D721Med (cell line): ENCODE measurements at regions not wholly inside any gene's neighbourhood (a gene's known extent, or its start where the extent isn't known, plus 50 kb on each side); places are given as distances from the start of the nearest gene placed in this dataset.

Experiments
- DNase-seq: peaks from one replicate; pipeline ENCODE4 v3.0.0; 2011; ENCODE audit warnings: low spot score; ENCODE audit not compliant: insufficient read length
- FAIRE-seq: peaks from 2 replicates; lab custom pipeline; 2011; peaks lifted over from hg19 to GRCh38; lab: Jason Lieb, UNC
- CTCF ChIP-seq: IDR thresholded peaks from 2 replicates; pipeline ENCODE4 v1.5.1; 2012; ENCODE audit warnings: mild to moderate bottlenecking, control low read depth; ENCODE audit not compliant: insufficient read depth; ENCODE audit errors: missing control alignments

GRCh38 chr16:31697744-31698125, 170.0 kb downstream of the AHSP start:
- no peak for TF ChIP-seq CTCF
- FAIRE-seq (no peak), DNase-seq (no peak)

- FAIRE-seq (no peak), DNase-seq (no peak)
- no peak for TF ChIP-seq CTCF
Observed at GRCh38 chr16:31698901-31699300, 171.2 kb downstream of the AHSP start.

GRCh38 chr16:31699601-31700000, 171.9 kb downstream of the AHSP start:
- no peak for TF ChIP-seq CTCF
- FAIRE-seq (no peak), DNase-seq (no peak)

GRCh38 chr16:31700200-31700529, 172.5 kb downstream of the AHSP start:
- TF ChIP-seq CTCF, result no peak

GRCh38 chr16:31700530-31701388, 172.8 kb upstream of the ZNF267 start:
- FAIRE-seq (no peak), DNase-seq (no peak)
- peak; percentile 7 for TF ChIP-seq CTCF

More at GRCh38 chr16:31700200-31700529, 172.5 kb downstream of the AHSP start:
- peak; percentile 83 for DNase-seq
- FAIRE-seq, result no peak

- TF ChIP-seq CTCF, result no peak
- no peak for FAIRE-seq
- no peak for DNase-seq
Observed at GRCh38 chr16:31701734-31702133, 171.9 kb upstream of the ZNF267 start.

- TF ChIP-seq CTCF, result no peak
- no peak for DNase-seq
- no peak for FAIRE-seq
Observed at GRCh38 chr16:31702796-31703195, 170.8 kb upstream of the ZNF267 start.
